NCI-H2107 treated with DMSO at 0.1 percent for 48 hours (cell line): ENCODE measurements at regions not wholly inside any gene's neighbourhood (a gene's known extent, or its start where the extent isn't known, plus 50 kb on each side); places are given as distances from the start of the nearest gene placed in this dataset.
A peak's percentile ranks its signal among the peaks of the same experiment; 100 is the strongest.

Experiments used
- DNase-seq: peaks from one replicate; lab custom pipeline; 2025; ENCODE audit not compliant: unreplicated experiment; lab: John Stamatoyannopoulos, UW

GRCh38 chr10:130587718-130588117 is 451.5 kb downstream of the GLRX3 start:
- DNase-seq: no peak

DNA sequence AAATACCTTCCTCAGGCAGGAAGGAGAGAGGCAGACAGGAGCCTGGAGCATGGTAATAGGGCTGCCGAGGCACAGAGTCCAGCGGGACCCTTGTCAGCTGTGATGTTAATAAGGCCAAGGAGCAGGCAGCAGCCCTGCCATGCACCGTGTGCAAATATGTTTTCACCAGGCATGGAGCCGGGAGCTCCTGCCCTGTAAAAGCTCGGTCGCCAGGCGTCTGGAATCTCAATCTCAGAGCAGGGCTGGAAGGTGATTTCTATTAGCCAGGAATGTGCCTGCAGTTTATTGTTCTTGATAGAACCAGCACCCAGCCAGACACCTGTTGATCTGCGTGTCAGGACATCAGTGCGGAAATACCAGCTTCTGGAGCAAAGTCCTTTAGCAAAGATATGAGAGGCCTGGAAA is 469.8 kb downstream of the GLRX3 start:
- DNase-seq: no peak

GRCh38 chr10:130607366-130607765 is 471.2 kb downstream of the GLRX3 start:
- no peak for DNase-seq

DNA sequence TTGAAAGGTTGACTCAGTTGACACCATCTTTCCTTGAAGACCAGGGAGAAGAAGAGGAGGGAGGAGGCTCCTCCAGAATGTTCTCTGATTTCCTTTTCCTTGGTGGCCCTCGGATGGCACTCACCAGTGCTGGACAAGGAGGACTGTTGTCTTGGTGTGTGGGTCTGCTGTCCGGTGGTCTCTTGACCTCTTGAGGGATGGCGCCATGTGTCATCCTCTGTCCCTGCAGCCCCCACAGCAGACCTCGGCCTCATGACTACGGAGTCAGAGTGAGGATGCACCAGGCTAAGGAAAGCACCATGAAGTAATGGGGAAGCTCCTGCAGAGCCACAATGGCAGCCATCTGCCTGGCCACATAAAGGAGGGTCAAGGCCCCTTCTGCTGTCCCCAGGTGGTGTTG is 475.0 kb downstream of the GLRX3 start:
- DNase-seq: no peak

DNA sequence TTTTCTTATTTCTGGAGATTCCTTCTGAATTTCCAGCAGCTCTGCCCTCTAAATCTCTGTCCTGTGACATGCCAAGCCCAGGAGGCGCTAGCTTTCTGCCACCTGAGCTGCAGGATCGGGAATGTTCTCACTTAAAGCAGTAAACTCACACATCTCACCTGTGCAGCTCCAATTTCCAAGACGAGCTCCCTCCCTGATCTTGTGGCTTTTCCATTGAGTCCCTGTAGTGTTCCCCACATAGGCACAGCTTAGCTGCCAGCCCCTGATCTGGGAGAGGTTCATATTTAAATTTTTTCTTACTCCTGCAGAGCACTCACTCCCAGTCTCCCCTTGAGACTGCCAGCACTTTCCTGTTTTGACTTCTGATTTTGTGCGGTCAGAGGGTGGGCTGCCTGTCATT is 479.3 kb downstream of the GLRX3 start:
- DNase-seq: no peak

GRCh38 chr10:130617985-130618384 is 481.8 kb downstream of the GLRX3 start:
- no peak for DNase-seq

- no peak for DNase-seq
Observed at GRCh38 chr10:130618647-130619046, 482.5 kb downstream of the GLRX3 start.

- DNase-seq: no peak
Observed at GRCh38 chr10:130621231-130621775, 485.1 kb downstream of the GLRX3 start.

- no peak for DNase-seq
Observed at GRCh38 chr10:130623680-130624267, 487.6 kb downstream of the GLRX3 start.

GRCh38 chr10:130627346-130628045 is 491.3 kb downstream of the GLRX3 start:
- DNase-seq: no peak

DNA sequence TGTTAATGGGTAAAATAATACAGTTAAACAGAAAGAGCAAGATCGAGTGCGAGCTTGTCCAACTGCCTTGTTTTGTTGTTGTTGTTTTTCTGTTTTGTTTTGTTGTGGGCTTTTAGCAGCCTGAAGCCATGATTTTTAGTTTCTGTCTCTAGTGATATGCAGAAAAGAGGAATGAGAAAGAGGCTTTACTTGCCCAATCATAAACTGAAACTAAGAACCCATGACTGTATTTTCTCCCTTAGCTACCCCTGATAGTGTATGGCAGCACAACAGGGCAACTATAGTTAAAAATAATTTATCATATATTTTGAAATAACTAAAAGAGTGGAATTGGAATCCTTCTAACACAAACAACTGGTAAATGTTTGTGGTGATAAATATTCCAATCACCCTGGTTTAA is 493.9 kb downstream of the GLRX3 start:
- no peak for DNase-seq

GRCh38 chr10:130631142-130632096 is 495.2 kb downstream of the GLRX3 start:
- no peak for DNase-seq

DNA sequence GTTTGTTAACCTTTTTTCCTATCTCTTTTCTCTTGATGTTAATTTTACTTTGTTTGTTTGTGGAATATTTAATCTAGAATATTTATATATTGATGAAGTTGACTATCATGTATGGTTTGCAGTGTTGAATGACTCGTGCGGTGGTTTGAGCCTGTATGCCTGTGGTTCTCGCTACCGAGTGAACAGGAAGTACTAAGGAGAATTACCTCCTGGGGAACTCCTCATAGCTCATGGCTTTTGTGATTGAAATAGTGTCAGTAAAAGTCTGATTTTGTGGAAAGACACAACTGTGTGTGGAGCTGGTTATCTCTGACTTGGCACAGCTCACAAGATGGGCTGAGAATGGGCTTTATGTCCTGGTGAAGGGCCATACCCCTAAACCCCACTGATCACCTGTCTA is 498.6 kb downstream of the GLRX3 start:
- no peak for DNase-seq

DNA sequence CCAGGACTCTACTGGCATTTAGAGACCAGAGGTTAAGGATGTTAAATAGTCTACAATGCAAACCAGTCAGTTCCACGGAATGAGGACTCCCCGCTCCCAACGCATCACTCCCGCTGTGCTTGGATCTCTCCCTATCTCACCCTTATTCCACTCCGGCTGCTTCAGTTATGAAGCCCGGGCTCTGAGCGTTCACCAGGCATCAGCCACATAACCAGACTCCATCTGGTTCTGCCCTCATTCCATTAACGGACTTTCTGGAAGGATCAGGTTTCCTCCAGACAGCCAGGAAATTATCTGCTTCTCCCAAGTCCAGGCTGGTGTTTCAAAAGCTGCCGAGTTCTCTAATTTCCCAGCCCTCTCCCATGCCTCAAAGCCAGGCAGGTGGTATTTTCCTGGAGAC is 499.3 kb downstream of the GLRX3 start:
- DNase-seq: peak; percentile 7

DNA sequence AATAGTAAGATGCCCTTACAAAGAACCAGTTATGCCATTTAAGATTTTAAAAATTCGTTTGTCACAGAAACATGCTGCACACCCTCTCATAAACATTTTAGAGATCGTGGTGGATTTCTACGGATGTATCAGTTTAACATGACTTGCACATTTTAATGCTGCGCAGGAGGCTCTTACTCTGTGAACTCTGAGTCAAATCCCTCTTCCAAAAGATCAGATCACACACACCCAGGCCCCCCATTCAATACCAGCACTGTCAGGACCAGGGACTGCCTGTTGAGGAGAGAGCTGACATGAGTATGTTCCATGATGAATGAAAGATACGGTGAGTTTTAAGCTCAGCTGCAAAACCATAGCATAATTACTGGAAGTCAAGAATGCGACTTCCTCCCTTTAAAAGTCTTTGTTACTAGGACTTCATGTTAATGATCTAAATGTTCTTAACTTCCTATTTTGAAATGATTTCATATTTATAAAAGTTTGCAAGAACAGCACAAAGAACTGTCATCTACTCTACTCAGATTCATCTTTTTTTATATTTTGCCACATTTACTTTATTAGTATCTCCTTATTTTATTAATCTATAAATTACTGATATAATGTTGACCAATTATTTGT is 500.2 kb downstream of the GLRX3 start:
- no peak for DNase-seq

GRCh38 chr10:130637089-130637676 is 501.0 kb downstream of the GLRX3 start:
- no peak for DNase-seq

DNA sequence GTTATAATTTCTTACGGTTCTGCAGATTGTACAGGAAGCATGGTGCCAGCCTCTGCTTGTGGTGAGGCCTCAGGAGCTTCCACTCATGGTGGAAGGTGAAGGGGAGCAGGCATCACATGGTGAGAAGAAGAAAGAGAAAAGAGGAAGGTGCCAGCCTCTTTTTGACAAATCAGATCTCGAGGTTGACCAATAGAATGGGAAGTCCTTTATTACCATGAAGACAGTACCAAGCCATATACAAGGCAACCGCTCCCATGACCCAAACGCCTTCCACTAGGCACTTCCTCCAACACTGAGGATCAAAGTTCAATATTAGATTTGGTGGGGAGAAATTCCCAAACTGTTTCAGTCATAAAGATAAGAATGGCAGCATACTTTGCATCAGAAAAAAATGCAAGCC is 502.8 kb downstream of the GLRX3 start:
- no peak for DNase-seq

DNA sequence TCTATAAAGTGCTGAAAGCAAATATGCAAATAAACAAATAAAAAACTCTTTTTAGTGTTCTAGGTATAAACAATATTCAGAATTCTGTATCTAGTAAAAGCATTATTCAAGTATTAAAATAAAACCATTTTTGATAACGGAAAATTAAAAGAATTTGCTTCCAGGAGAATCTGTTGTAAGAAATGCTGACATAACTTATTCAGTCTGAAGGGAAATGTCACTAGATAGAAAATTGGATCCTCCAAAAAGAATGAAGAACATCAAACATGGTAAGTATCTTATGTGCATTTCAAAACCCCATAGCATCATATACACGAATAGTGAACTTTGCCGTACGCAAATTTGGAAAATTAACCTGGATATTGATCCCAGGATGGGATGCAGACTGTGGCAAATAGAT is 506.7 kb downstream of the GLRX3 start:
- DNase-seq: no peak

DNA sequence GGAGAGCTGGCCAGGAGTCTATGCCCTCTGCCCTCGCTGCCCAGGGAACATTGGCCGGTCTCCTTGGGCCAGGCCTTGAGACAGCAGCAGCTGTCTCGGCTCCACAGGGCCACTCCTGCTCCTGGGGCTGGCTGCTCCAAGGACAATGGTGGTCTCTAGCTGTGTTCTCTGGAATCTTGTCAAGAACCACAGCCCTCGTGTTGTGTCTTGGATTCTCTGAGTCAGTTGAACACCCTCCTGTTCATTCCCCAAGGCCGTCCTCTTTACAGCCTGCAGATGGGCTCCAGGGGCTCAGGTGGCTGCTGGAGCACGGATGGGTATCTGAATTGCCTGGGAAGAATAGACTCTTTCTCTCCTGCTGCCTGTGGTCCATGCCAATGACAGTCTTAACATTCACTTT is 511.1 kb downstream of the GLRX3 start:
- DNase-seq: no peak

GRCh38 chr10:130648807-130649206 is 512.6 kb downstream of the GLRX3 start:
- no peak for DNase-seq

GRCh38 chr10:130652544-130652943 is 516.4 kb downstream of the GLRX3 start:
- DNase-seq: no peak
